Epithelial cell of esophagus (primary cell): ENCODE measurements at regions not wholly inside any gene's neighbourhood (a gene's known extent, or its start where the extent isn't known, plus 50 kb on each side); places are given as distances from the start of the nearest gene placed in this dataset.

Experiments used
- DNase-seq: peaks from one replicate; pipeline ENCODE4 v3.0.0; 2010; ENCODE audit warnings: low read depth
- H3K4me3 ChIP-seq: 2 replicates; pipeline ENCODE4 v1.5.1; 2011; ENCODE audit warnings: mild to moderate bottlenecking, low read length, control low read depth
- CTCF ChIP-seq: IDR thresholded peaks from 2 replicates; pipeline ENCODE4 v1.5.1; 2011; ENCODE audit warnings: low read depth, mild to moderate bottlenecking, low read length, control low read depth, inconsistent platforms; ENCODE audit not compliant: insufficient read depth; ENCODE audit errors: missing control alignments

GRCh38 chr1:229118477-229119061 lies 152.3 kb upstream of the RAB4A start:
- H3K4me3 ChIP-seq, result no peak overlapping the region
- TF ChIP-seq CTCF, result no peak
- peak; percentile 6 for DNase-seq

GRCh38 chr1:229119161-229119560 lies 151.8 kb upstream of the RAB4A start:
- TF ChIP-seq CTCF, result no peak
- H3K4me3 ChIP-seq, result no peak overlapping the region

GRCh38 chr1:229119876-229120275 lies 151.0 kb upstream of the RAB4A start:
- TF ChIP-seq CTCF, result no peak
- no peak for DNase-seq
- no peak overlapping the region for H3K4me3 ChIP-seq

More at GRCh38 chr1:229119161-229119560, 151.8 kb upstream of the RAB4A start:
- DNase-seq, result no peak

GRCh38 chr1:229121845-229122436 lies 149.0 kb upstream of the RAB4A start:
- no peak overlapping the region for H3K4me3 ChIP-seq
- no peak for TF ChIP-seq CTCF
- no peak for DNase-seq

GRCh38 chr1:229122606-229123005 lies 148.3 kb upstream of the RAB4A start:
- no peak for DNase-seq
- H3K4me3 ChIP-seq, result no peak overlapping the region
- no peak for TF ChIP-seq CTCF

- DNase-seq, result no peak
- TF ChIP-seq CTCF, result no peak
- H3K4me3 ChIP-seq, result no peak overlapping the region
These were observed 146.8 kb upstream of the RAB4A start for GRCh38 chr1:229124116-229124515.
